Vagina (tissue), 2 donors: ENCODE measurements at regions not wholly inside any gene's neighbourhood (a gene's known extent, or its start where the extent isn't known, plus 50 kb on each side); places are given as distances from the start of the nearest gene placed in this dataset.

ENCODE experiments used
- POLR2A ChIP-seq, 2 donors: fragments of 450-650 bp; IDR thresholded peaks; one replicate each; pipeline ENCODE4 v1.6.1; 2017; ENCODE audit warnings: antibody characterized with exemption in 2 of 2, mild to moderate bottlenecking in 2 of 2, moderate library complexity in 2 of 2
- POLR2AphosphoS5 ChIP-seq, 2 donors: sonication (generic); formaldehyde crosslinking; IDR thresholded peaks; one replicate each; pipeline ENCODE4 v1.9.0; 2017; ENCODE audit warnings: antibody characterized with exemption in 2 of 2, mild to moderate bottlenecking in 2 of 2, low read depth in 1 of 2; ENCODE audit not compliant: insufficient read depth in 1 of 2

- no peak for TF ChIP-seq POLR2A (IDR thresholded peaks at IDR 0.05)
- TF ChIP-seq POLR2AphosphoS5 (IDR thresholded peaks at IDR 0.05; ENCODE audit: insufficient read depth in 1 of 2, low read depth in 1 of 2), result no peak
These were observed 73.7 kb upstream of the DNAJC10 start for GRCh38 chr2:182642328-182642727.
